Inferior parietal cortex (tissue), 1 donor: ENCODE measurements at regions not wholly inside any gene's neighbourhood (a gene's known extent, or its start where the extent isn't known, plus 50 kb on each side); places are given as distances from the start of the nearest gene placed in this dataset.
A peak's percentile ranks its signal among the peaks of the same experiment; 100 is the strongest.

Source experiments
- DNase-seq: peaks from one replicate; pipeline ENCODE4 v3.0.0-alpha.2; 2016; ENCODE audit errors: extremely low spot score

GRCh38 chr4:153137677-153138630 lies 66.3 kb upstream of the TRIM2 start:
- no peak for DNase-seq

GRCh38 chr4:153138736-153139135 lies 65.5 kb upstream of the TRIM2 start:
- DNase-seq = peak; percentile 76

GRCh38 chr4:153140294-153140693 lies 63.9 kb upstream of the TRIM2 start:
- DNase-seq = no peak

GRCh38 chr4:153141238-153141637 lies 63.0 kb upstream of the TRIM2 start:
- DNase-seq = no peak

GRCh38 chr4:153142700-153143438 lies 61.4 kb upstream of the TRIM2 start:
- DNase-seq = peak; percentile 91

GRCh38 chr4:153143527-153144348 lies 60.5 kb upstream of the TRIM2 start:
- DNase-seq = no peak

- no peak for DNase-seq
These were observed 58.2 kb upstream of the TRIM2 start for GRCh38 chr4:153146031-153146430.

- no peak for DNase-seq
These were observed 57.3 kb upstream of the TRIM2 start for GRCh38 chr4:153146961-153147360.

GRCh38 chr4:153148791-153149190 lies 55.5 kb upstream of the TRIM2 start:
- no peak for DNase-seq

GRCh38 chr4:153151535-153152455 lies 52.4 kb upstream of the TRIM2 start:
- peak; percentile 72 for DNase-seq

GRCh38 chr4:153152501-153153338 lies 51.5 kb upstream of the TRIM2 start:
- peak; percentile 57 for DNase-seq

GRCh38 chr4:153153339-153153871 lies 50.8 kb upstream of the TRIM2 start:
- DNase-seq = peak; percentile 54

GRCh38 chr4:153154007-153154975 lies 50.0 kb upstream of the TRIM2 start:
- DNase-seq = no peak
